ENCODE measurements at regions not wholly inside any gene's neighbourhood (a gene's known extent, or its start where the extent isn't known, plus 50 kb on each side); places are given as distances from the start of the nearest gene placed in this dataset.

- POLR2A ChIA-PET = no interaction called here
- Mint-ChIP-seq H3K4me3 (ENCODE audit: unreplicated experiment) (no peak overlapping the region), H3K27ac (ENCODE audit: unreplicated experiment) (no peak overlapping the region), H3K27me3 (ENCODE audit: insufficient read depth, unreplicated experiment) (no peaks in the 10 kb centered on the region), H3K9me3 (ENCODE audit: unreplicated experiment) (no peaks in the 10 kb centered on the region), H3K36me3 (ENCODE audit: insufficient read depth, unreplicated experiment) (no peaks in the 10 kb centered on the region), H3K4me1 (ENCODE audit: low read depth, unreplicated experiment) (no peaks in the 10 kb centered on the region)
- intact Hi-C loops (cut with micrococcal nuclease; ENCODE audit: unreplicated experiment) = no loop called here
- DNase-seq = no peak
- no peak overlapping the region for H3K4me3 ChIP-seq (ENCODE audit: low read depth, low read length)
- CTCF ChIA-PET = interaction anchor here (1.0 kb wide), 1 partner anchor 141 kb away, joined by 3 read pairs; the partner anchor contains the start of gene SLC39A10
- H3K36me3 ChIP-seq (ENCODE audit: control insufficient read depth, insufficient read depth, low read length) = no peaks in the 10 kb centered on the region
- BruUV-seq (replicated peaks) = no TSS peak
- no peaks in the 10 kb centered on the region for H3K27me3 ChIP-seq (replicated peaks; ENCODE audit: control insufficient read depth, insufficient read depth, low read length)
- TF ChIP-seq CTCF (IDR thresholded peaks at IDR 0.05; ENCODE audit: insufficient read depth in 1 of 2, low read depth in 1 of 2, low read length in 1 of 2, severe bottlenecking in 1 of 2, unreplicated experiment in 1 of 2) = no peak
- H3K9me3 ChIP-seq = no peaks in the 10 kb centered on the region
- no peaks in the 10 kb centered on the region for H3K4me1 ChIP-seq
These were observed 141.5 kb upstream of the SLC39A10 start for GRCh38 chr2:195515551-195515950.

GRCh38 chr2:195514365-195514764 is 142.7 kb upstream of the SLC39A10 start:
- ChIA-PET CTCF (no interaction called here), POLR2A (no interaction called here)
- no peak overlapping the region for H3K27ac Mint-ChIP-seq (ENCODE audit: unreplicated experiment)
- H3K9me3 ChIP-seq = no peaks in the 10 kb centered on the region
- H3K36me3 ChIP-seq (ENCODE audit: control insufficient read depth, insufficient read depth, low read length) = no peaks in the 10 kb centered on the region
- no peaks in the 10 kb centered on the region for H3K9me3 Mint-ChIP-seq (ENCODE audit: unreplicated experiment)
- no peak overlapping the region for H3K4me3 Mint-ChIP-seq (ENCODE audit: unreplicated experiment)
- H3K27me3 Mint-ChIP-seq (ENCODE audit: insufficient read depth, unreplicated experiment) = no peaks in the 10 kb centered on the region
- H3K4me1 Mint-ChIP-seq (ENCODE audit: low read depth, unreplicated experiment) = no peaks in the 10 kb centered on the region
- no peak for TF ChIP-seq CTCF (IDR thresholded peaks at IDR 0.05; ENCODE audit: insufficient read depth in 1 of 2, low read depth in 1 of 2, low read length in 1 of 2, severe bottlenecking in 1 of 2, unreplicated experiment in 1 of 2)
- no peaks in the 10 kb centered on the region for H3K27me3 ChIP-seq (replicated peaks; ENCODE audit: control insufficient read depth, insufficient read depth, low read length)
- no peaks in the 10 kb centered on the region for H3K4me1 ChIP-seq
- DNase-seq = no peak
- intact Hi-C loops (cut with micrococcal nuclease; ENCODE audit: unreplicated experiment) = no loop called here
- H3K4me3 ChIP-seq (ENCODE audit: low read depth, low read length) = no peak overlapping the region
- BruUV-seq (replicated peaks) = no TSS peak
- H3K36me3 Mint-ChIP-seq (ENCODE audit: insufficient read depth, unreplicated experiment) = no peaks in the 10 kb centered on the region

GRCh38 chr2:195513119-195513518 is 143.9 kb upstream of the SLC39A10 start:
- H3K27me3 Mint-ChIP-seq (ENCODE audit: insufficient read depth, unreplicated experiment) = no peaks in the 10 kb centered on the region
- no peaks in the 10 kb centered on the region for H3K9me3 ChIP-seq
- H3K27me3 ChIP-seq (replicated peaks; ENCODE audit: control insufficient read depth, insufficient read depth, low read length) = no peaks in the 10 kb centered on the region; the same call in 1 of the 2 replicates

More at GRCh38 chr2:195513119-195513518, 143.9 kb upstream of the SLC39A10 start:
- Histone ChIP-seq H3K36me3 (ENCODE audit: control insufficient read depth, insufficient read depth, low read length) (no peaks in the 10 kb centered on the region), H3K4me1 (no peaks in the 10 kb centered on the region), H3K4me3 (ENCODE audit: low read depth, low read length) (no peak overlapping the region)
- intact Hi-C loops (cut with micrococcal nuclease; ENCODE audit: unreplicated experiment) = no loop called here
- H3K4me3 Mint-ChIP-seq (ENCODE audit: unreplicated experiment) = no peak overlapping the region
- no peak overlapping the region for H3K27ac Mint-ChIP-seq (ENCODE audit: unreplicated experiment)
- H3K4me1 Mint-ChIP-seq (ENCODE audit: low read depth, unreplicated experiment) = no peaks in the 10 kb centered on the region
- ChIA-PET POLR2A (no interaction called here), CTCF (no interaction called here)
- H3K36me3 Mint-ChIP-seq (ENCODE audit: insufficient read depth, unreplicated experiment) = no peaks in the 10 kb centered on the region
- no TSS peak for BruUV-seq (replicated peaks)
- TF ChIP-seq CTCF (IDR thresholded peaks at IDR 0.05; ENCODE audit: insufficient read depth in 1 of 2, low read depth in 1 of 2, low read length in 1 of 2, severe bottlenecking in 1 of 2, unreplicated experiment in 1 of 2) = no peak
- no peak for DNase-seq
- H3K9me3 Mint-ChIP-seq (ENCODE audit: unreplicated experiment) = no peaks in the 10 kb centered on the region
